BLaER1 (cell line): ENCODE measurements at regions not wholly inside any gene's neighbourhood (a gene's known extent, or its start where the extent isn't known, plus 50 kb on each side); places are given as distances from the start of the nearest gene placed in this dataset.

ENCODE experiments used
- H3K27ac ChIP-seq: shearing (Covaris generic); formaldehyde crosslinking; 2 replicates; pipeline ENCODE4 v1.8.1; 2022
- H3K27me3 ChIP-seq: shearing (Covaris generic); formaldehyde crosslinking; 2 replicates; pipeline ENCODE4 v1.8.1; 2022
- H3K36me3 ChIP-seq: shearing (Covaris generic); formaldehyde crosslinking; 2 replicates; pipeline ENCODE4 v1.8.1; 2022
- H3K4me1 ChIP-seq: shearing (Covaris generic); formaldehyde crosslinking; 2 replicates; pipeline ENCODE4 v1.8.1; 2022
- H3K4me2 ChIP-seq: shearing (Covaris generic); formaldehyde crosslinking; 2 replicates; pipeline ENCODE4 v1.8.1; 2022
- H3K4me3 ChIP-seq: shearing (Covaris generic); formaldehyde crosslinking; 2 replicates; pipeline ENCODE4 v1.8.1; 2022
- H3K9ac ChIP-seq: shearing (Covaris generic); formaldehyde crosslinking; 2 replicates; pipeline ENCODE4 v1.8.1; 2022
- H3K9me3 ChIP-seq: shearing (Covaris generic); formaldehyde crosslinking; 2 replicates; pipeline ENCODE4 v1.8.1; 2022
- H4K20me1 ChIP-seq: shearing (Covaris generic); formaldehyde crosslinking; 2 replicates; pipeline ENCODE4 v1.8.1; 2022
- Cebpa-rat ChIP-seq: shearing (Covaris generic); IDR thresholded peaks from 2 replicates; pipeline ENCODE4 v1.8.1; 2022

DNA sequence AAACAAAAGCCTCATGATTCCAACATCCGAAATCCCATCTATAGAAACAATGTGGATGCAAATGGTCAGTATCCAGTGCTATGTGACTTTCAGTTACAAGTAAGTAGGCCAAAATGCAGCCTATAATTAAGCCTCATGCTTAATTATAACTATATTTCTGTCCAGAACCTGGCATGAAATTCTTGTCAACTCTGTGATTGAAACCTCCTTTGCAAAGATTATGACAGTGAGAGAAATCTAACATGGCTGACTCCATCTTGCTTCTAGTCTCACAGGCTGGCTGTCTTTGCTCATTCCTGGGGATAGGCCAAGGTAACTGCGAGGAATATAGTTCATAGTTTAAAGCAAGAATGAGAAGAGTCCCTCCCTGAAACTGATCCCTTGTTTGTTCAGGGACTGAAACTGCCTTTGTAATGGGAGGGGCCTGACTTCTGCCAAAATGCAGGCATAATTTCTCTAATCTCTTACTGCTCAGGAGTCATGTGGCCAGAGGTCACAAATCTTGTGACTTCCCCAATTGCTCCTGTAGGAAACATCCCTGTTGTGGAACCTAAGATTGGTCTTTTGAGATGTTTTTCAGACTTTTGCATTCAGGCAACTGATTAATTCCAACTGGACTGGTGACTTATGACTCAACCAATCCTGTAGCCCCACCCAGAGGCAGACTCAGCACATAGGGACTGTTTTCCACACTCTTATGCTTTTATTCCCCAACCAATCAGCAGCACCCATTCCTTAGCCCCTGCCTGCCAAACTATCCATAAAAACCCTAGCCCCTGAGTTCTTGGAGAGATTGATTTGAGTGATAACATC is 84.5 kb upstream of the TLK1 start:
- H3K4me3 ChIP-seq, result no peak overlapping the region
- no peaks in the 10 kb centered on the region for H3K36me3 ChIP-seq
- no peak overlapping the region for H3K27ac ChIP-seq
- no peak for TF ChIP-seq Cebpa-rat
- H3K27me3 ChIP-seq, result no peaks in the 10 kb centered on the region
- H4K20me1 ChIP-seq, result no peaks in the 10 kb centered on the region
- no peak overlapping the region for H3K9ac ChIP-seq
- no peaks in the 10 kb centered on the region for H3K4me1 ChIP-seq
- peaks cover 25% of the 10 kb centered on the region for H3K9me3 ChIP-seq
- H3K4me2 ChIP-seq, result no peak overlapping the region

DNA sequence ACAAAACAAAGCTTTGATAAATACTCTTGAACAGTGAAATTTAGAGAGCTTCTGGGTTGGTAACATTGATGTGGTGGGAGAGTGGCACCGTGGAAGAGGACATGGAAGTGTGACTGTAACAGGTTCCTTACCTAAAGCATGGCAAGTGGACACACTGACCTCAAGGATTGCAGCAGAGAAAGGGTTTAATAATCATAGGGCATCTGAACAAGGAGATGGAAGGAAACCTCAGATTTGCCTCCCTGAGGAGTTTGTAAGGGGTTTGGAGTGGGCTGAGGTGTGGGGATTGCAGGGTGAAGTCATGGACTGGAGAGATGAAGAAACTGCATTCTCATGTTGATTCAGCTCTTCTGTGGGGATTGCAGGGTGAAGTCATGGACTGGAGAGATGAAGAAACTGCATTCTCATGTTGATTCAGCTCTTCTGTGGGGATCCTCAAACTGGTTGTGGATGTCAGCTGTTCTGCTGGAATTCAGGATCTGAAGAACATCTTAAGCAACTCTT is 83.8 kb upstream of the TLK1 start:
- Histone ChIP-seq H4K20me1 (no peaks in the 10 kb centered on the region), H3K4me1 (no peaks in the 10 kb centered on the region), H3K9ac (no peak overlapping the region), H3K36me3 (no peaks in the 10 kb centered on the region), H3K27ac (no peak overlapping the region), H3K27me3 (no peaks in the 10 kb centered on the region), H3K4me2 (no peak overlapping the region), H3K4me3 (no peak overlapping the region), H3K9me3 (peaks cover 25% of the 10 kb centered on the region)
- no peak for TF ChIP-seq Cebpa-rat

DNA sequence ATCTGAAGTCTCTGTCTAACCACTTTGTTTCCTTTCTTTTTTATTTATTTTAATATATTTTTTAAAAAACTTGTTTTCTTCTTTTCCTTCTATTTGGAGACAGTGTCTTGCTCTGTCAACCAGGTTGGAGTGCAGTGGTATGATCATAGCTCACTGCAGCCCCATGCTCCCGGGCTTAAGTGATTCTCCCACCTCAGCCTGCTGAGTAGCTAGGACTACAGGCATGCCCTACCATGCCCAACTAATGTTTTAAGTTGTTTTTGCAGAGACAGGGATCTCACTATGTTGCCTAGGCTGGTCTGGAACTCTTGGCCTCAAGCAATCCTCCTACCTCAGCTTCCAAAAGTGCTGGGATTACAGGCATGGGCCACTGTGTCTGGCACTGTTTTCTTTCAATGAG is 81.1 kb upstream of the TLK1 start:
- Histone ChIP-seq H4K20me1 (no peaks in the 10 kb centered on the region), H3K36me3 (no peaks in the 10 kb centered on the region), H3K9ac (no peak overlapping the region), H3K9me3 (peaks cover 25% of the 10 kb centered on the region), H3K4me3 (no peak overlapping the region), H3K27ac (no peak overlapping the region), H3K4me1 (no peaks in the 10 kb centered on the region), H3K4me2 (no peak overlapping the region), H3K27me3 (no peaks in the 10 kb centered on the region)
- TF ChIP-seq Cebpa-rat, result no peak

DNA sequence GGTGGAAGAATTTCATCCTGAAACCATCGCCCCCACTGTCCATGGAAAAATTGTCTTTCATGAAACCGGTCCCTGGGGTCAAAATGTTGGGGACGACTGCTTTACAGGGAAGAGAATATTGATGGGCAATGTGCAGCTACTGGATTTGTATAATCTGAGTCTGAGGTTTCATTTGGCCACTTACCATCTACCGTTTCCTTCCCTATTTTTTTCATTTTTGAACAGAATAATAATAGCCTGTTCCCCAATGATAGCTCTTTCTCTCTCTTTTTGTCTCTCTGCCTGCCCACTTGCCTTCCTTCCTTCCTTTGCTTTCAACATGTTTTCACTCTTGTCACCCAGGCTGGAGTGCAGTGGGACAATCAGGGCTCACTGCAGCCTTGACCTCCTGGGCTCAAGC is 78.3 kb upstream of the TLK1 start:
- H3K9ac ChIP-seq, result no peak overlapping the region
- no peaks in the 10 kb centered on the region for H3K36me3 ChIP-seq
- H3K4me1 ChIP-seq, result no peaks in the 10 kb centered on the region
- no peak overlapping the region for H3K27ac ChIP-seq
- H4K20me1 ChIP-seq, result no peaks in the 10 kb centered on the region
- H3K4me2 ChIP-seq, result no peak overlapping the region
- TF ChIP-seq Cebpa-rat, result no peak
- H3K27me3 ChIP-seq, result no peaks in the 10 kb centered on the region
- no peaks in the 10 kb centered on the region for H3K9me3 ChIP-seq
- no peak overlapping the region for H3K4me3 ChIP-seq

DNA sequence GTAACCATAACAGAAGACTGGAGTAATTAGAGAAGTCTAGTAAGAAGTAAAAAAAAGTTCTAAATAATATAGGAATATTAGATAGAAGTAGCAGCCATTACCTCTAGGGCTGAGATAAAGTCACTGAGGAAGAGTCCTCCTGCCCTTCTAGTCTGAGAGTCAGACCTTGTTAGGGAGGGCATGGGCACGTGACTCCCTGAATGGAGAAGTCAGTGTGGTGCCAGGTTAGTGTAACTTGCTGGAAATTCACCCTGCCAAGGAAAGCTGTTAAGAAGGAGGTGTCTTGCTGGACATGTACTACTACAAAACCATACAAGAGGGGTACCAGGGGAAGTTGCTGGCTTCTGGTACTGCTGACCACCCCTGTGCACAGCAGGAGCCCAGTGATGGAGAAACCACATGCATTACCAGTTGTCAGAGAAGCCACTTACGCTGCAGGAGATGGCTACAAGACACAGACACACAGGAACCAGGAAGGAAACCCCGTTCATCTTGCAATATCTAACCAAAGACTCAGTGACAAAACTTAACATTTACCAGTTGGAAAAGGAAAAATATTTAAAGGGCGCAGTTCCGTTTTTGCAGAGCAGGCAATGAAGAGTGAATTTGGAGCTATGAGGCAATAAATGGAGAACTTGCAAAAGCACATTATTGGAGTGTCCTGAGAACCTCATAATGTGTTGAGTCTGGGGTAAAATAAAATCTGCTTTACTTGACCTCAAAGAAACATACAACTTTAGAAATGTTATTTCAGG is 77.2 kb upstream of the TLK1 start:
- Histone ChIP-seq H4K20me1 (no peaks in the 10 kb centered on the region), H3K4me1 (no peaks in the 10 kb centered on the region), H3K9ac (no peak overlapping the region), H3K9me3 (no peaks in the 10 kb centered on the region), H3K4me3 (no peak overlapping the region), H3K4me2 (no peak overlapping the region), H3K36me3 (no peaks in the 10 kb centered on the region), H3K27ac (no peak overlapping the region), H3K27me3 (no peaks in the 10 kb centered on the region)
- no peak for TF ChIP-seq Cebpa-rat

DNA sequence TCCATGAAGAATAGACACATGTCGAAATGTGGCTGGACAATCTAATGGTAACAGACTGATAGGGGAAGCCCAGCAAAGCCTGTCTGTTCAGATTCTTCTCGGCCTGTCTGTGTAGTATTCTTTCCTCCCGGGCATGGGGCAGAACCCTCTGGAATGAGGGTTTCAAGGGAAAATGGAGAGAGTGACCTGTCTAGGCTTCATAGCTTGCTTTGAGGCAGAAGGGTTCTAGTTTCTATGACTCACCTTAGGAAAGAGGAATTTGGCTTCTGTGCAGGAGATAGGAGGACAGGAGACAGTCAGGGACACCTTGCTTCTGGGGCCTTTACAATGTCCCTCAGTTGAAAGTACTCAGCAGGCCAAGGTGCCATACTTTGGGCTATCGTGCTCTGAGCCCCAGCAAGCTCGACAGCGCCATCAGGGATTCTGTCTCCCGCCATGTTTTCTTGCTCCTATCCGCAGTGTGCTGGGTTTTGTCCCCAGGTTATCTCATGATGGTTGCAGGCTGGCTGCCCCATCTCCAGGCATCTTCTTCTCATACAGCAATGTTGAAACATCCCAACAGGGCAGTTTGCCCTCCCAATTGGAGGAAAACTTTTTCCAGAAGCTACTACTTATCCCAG is 74.7 kb upstream of the TLK1 start:
- no peaks in the 10 kb centered on the region for H3K4me1 ChIP-seq
- no peaks in the 10 kb centered on the region for H4K20me1 ChIP-seq
- no peak overlapping the region for H3K27ac ChIP-seq
- no peaks in the 10 kb centered on the region for H3K9me3 ChIP-seq
- H3K4me3 ChIP-seq, result no peak overlapping the region
- H3K4me2 ChIP-seq, result no peak overlapping the region
- H3K36me3 ChIP-seq, result no peaks in the 10 kb centered on the region
- H3K9ac ChIP-seq, result no peak overlapping the region
- H3K27me3 ChIP-seq, result no peaks in the 10 kb centered on the region
- no peak for TF ChIP-seq Cebpa-rat

DNA sequence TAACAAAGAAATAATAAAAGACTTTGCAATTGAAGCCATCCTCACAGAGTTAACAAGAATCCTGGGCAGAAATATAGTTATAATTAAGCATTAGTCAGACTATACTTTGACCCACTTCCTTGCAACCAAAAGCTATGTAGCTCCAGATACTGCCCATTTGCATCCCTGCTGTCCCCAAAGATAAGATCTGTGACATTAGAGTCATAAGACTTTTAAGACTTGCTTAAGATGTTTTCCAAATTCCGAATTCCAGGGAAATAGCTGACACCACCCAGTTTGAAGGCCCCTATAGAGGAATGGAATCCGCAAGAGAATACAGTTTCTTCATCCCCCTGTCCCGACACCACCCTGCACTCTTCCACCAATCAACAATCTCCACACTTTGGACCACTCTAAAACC is 69.5 kb upstream of the TLK1 start:
- no peaks in the 10 kb centered on the region for H4K20me1 ChIP-seq
- no peaks in the 10 kb centered on the region for H3K36me3 ChIP-seq
- no peak overlapping the region for H3K4me2 ChIP-seq
- H3K9ac ChIP-seq, result no peak overlapping the region
- H3K9me3 ChIP-seq, result no peaks in the 10 kb centered on the region
- H3K4me3 ChIP-seq, result no peak overlapping the region
- no peak overlapping the region for H3K27ac ChIP-seq
- no peak for TF ChIP-seq Cebpa-rat
- H3K27me3 ChIP-seq, result no peaks in the 10 kb centered on the region
- H3K4me1 ChIP-seq, result no peaks in the 10 kb centered on the region

DNA sequence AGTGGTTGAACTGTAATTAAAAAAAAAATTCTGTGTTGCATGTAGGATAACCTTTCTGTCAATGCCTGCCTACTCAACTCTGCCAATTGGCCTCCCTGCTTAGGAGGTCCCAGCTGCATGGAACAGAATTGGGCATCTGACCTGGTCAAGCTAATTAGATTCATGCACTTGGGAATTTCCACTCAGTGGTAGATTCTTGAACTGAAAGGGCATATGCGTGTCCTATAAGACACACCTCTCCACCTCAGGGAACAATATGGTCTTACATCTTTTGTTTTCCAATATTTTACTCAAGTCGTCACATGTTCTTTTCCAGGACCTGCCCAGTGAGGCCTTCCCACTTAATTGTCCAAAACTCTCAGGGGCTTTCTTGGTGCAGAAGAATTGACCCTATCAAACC is 68.1 kb upstream of the TLK1 start:
- H3K4me2 ChIP-seq, result no peak overlapping the region
- H4K20me1 ChIP-seq, result no peaks in the 10 kb centered on the region
- H3K9me3 ChIP-seq, result no peaks in the 10 kb centered on the region
- no peak overlapping the region for H3K9ac ChIP-seq
- H3K4me1 ChIP-seq, result no peaks in the 10 kb centered on the region
- no peaks in the 10 kb centered on the region for H3K27me3 ChIP-seq
- no peak overlapping the region for H3K27ac ChIP-seq
- no peak overlapping the region for H3K4me3 ChIP-seq
- H3K36me3 ChIP-seq, result no peaks in the 10 kb centered on the region
- TF ChIP-seq Cebpa-rat, result no peak

DNA sequence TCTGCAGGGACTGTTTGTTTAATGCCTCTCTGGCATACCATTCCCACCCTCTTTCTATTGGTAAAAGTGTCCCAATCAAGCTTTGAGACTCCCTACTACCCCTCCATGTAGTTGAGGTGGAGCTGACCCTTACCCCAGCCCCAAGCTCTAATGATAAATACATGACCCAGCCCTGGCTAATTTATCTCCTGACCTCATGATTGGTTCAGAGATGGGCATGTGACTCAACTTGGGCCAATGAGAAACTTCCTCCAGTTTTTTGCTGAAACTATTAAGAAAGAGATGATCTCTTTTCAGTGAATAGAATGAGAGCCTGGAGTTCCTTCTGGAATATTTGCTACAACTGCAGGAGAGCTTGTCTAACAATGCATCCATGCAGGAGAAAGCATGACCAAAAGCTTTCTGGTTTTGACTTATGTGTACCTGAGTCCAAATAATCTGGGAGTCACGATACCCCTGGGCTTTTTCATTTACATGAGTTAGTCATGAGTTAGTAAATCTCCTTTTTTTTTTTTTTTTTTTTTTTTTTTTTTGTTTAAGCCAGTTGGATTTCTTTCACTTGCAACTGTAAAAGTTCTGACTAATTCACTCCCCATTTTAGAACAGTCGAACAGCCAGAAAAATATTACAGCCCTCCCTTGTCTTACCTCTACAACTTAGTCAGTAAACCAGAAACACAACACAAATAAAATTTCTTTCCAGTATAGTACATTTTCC is 66.5 kb upstream of the TLK1 start:
- Histone ChIP-seq H4K20me1 (no peaks in the 10 kb centered on the region), H3K27me3 (no peaks in the 10 kb centered on the region), H3K36me3 (no peaks in the 10 kb centered on the region), H3K4me3 (no peak overlapping the region), H3K4me1 (no peaks in the 10 kb centered on the region), H3K27ac (no peak overlapping the region), H3K4me2 (no peak overlapping the region), H3K9me3 (no peaks in the 10 kb centered on the region), H3K9ac (no peak overlapping the region)
- TF ChIP-seq Cebpa-rat, result no peak
